ENCODE measurements at regions not wholly inside any gene's neighbourhood (a gene's known extent, or its start where the extent isn't known, plus 50 kb on each side); places are given as distances from the start of the nearest gene placed in this dataset.
"Not testable (repeated sequence)": the region's sequence is repeated elsewhere in the genome, so short reads cannot be mapped to it uniquely, and the experiment has no call there.

DNA sequence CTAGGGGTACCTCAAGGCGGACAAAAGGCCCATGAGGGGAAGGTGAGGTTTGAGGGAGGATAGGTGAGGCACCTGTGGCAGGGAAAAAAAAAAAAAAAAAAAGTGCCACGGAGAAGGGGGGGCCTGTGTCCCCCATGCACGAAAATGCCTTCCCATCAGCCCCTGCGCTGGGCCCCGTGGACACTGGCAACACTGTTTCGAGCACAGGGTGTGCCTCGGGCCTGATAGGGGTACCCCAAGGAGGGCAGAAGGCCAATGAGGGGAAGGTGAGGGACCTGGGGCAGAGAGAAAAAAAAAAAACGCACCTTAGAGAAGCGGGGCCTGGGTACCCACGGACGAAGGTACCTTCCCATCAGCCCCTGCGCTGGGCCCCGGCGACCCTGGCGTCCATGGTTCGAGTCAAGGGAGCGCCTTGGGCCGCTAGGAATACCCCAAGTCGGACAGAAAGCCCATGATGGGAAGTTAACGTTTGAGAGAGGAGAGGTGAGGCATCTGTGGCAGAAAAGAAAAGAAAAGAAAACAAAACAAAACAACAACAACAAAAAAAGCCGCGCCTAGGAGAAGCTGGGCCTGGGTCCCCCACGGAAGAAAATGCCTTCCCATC is 190.0 kb downstream of the POTEM start:
- H3K79me1 ChIP-seq (ENCODE audit: low read depth, low read length); H3K23ac ChIP-seq (ENCODE audit: low read depth, low read length, poor library complexity); H2AK5ac ChIP-seq (ENCODE audit: low read depth, low read length); H3K14ac ChIP-seq (ENCODE audit: low read length); H3K27ac ChIP-seq (replicated peaks; ENCODE audit: low read length); H3K4me1 ChIP-seq (ENCODE audit: control insufficient read depth in 2 of 2, insufficient read depth in 1 of 2, low read depth in 1 of 2, low read length in 2 of 2); H3K27me3 ChIP-seq (ENCODE audit: control insufficient read depth in 3 of 3, insufficient read depth in 3 of 3, low read depth in 1 of 3, low read length in 3 of 3); H3K9me3 ChIP-seq (replicated peaks in 1 of 2; ENCODE audit: control insufficient read depth in 2 of 2, insufficient read depth in 1 of 2, low read depth in 1 of 2, low read length in 2 of 2); H4K8ac ChIP-seq (ENCODE audit: low read depth, low read length); H3K36me3 ChIP-seq (replicated peaks in 1 of 2; ENCODE audit: control insufficient read depth in 2 of 2, insufficient read depth in 2 of 2, low read length in 2 of 2); H3K4me3 ChIP-seq (ENCODE audit: low read length in 2 of 2); H2BK120ac ChIP-seq (ENCODE audit: low read depth, low read length); H2AFZ ChIP-seq (ENCODE audit: low read length); DNase-seq (ENCODE audit: low spot score); H2BK5ac ChIP-seq (ENCODE audit: low read length); H3K4ac ChIP-seq (ENCODE audit: low read length); H3K4me2 ChIP-seq (ENCODE audit: insufficient read depth, low read length, poor library complexity, severe bottlenecking); H3K9ac ChIP-seq (ENCODE audit: low read depth, low read length, poor library complexity); H2BK12ac ChIP-seq (ENCODE audit: low read length); H3K18ac ChIP-seq (ENCODE audit: low read length); H2BK15ac ChIP-seq (ENCODE audit: low read length); H4K91ac ChIP-seq (ENCODE audit: low read depth, low read length, poor library complexity): not testable (repeated sequence)
- WGBS, 2 donors (ENCODE audit: extremely low coverage in 2 of 2, insufficient read length in 2 of 2, insufficient replicate concordance in 1 of 2), result no CpG with 5 or more reads among the region's 23 CpGs

DNA sequence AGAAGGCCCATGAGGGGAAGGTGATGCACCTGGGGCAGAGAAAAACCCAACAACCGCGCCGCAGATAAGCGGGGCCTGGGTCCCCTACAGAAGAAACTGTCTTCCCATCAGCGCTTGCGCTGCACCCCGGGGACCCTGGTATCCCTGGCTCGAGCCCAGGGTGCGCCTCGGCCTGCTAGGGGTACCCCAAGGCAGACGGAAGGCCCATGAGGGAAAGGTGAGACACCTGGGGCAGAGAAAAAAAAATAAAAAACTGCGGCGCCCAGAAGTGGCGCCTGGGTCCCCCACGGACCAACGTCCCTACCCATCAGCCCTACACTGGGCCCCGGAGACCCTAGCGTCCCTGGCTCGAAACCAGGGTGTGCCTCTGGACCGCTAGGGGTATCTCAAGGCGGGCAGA is 190.8 kb downstream of the POTEM start:
- no CpG with 5 or more reads among the region's 21 CpGs for WGBS, 2 donors (ENCODE audit: extremely low coverage in 2 of 2, insufficient read length in 2 of 2, insufficient replicate concordance in 1 of 2)

DNA sequence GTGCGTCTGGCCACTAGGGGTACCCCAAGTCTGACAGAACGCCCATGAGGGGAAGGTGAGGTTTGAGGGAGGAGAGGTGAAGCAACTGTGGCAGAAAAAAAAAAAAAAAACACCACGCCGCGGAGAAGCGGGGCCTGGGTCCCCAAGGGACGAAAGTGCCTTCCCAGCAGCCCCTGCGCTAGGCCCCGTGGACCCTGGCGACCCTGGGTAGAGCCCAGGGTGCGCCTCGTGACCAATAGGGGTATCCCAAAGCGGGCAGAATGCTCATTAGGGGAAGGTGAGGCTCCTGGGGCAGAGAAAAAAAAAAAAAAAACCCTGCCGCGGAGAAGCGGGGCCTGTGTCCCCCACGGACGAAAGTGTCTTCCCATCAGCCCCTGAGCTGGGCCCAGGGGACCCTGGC is 191.4 kb downstream of the POTEM start:
- not testable (repeated sequence) for H2AK5ac ChIP-seq (ENCODE audit: low read depth, low read length); H2BK12ac ChIP-seq (ENCODE audit: low read length); H3K9me3 ChIP-seq (replicated peaks in 1 of 2; ENCODE audit: control insufficient read depth in 2 of 2, insufficient read depth in 1 of 2, low read depth in 1 of 2, low read length in 2 of 2); H4K8ac ChIP-seq (ENCODE audit: low read depth, low read length); DNase-seq (ENCODE audit: low spot score); H3K4me3 ChIP-seq (ENCODE audit: low read length in 2 of 2); H3K36me3 ChIP-seq (replicated peaks in 1 of 2; ENCODE audit: control insufficient read depth in 2 of 2, insufficient read depth in 2 of 2, low read length in 2 of 2); H3K4me2 ChIP-seq (ENCODE audit: insufficient read depth, low read length, poor library complexity, severe bottlenecking); H2AFZ ChIP-seq (ENCODE audit: low read length); H2BK15ac ChIP-seq (ENCODE audit: low read length); H3K27ac ChIP-seq (replicated peaks; ENCODE audit: low read length); H3K4ac ChIP-seq (ENCODE audit: low read length); H3K14ac ChIP-seq (ENCODE audit: low read length); H2BK120ac ChIP-seq (ENCODE audit: low read depth, low read length); H4K91ac ChIP-seq (ENCODE audit: low read depth, low read length, poor library complexity); H3K79me1 ChIP-seq (ENCODE audit: low read depth, low read length); H3K9ac ChIP-seq (ENCODE audit: low read depth, low read length, poor library complexity); H3K18ac ChIP-seq (ENCODE audit: low read length); H3K27me3 ChIP-seq (ENCODE audit: control insufficient read depth in 3 of 3, insufficient read depth in 3 of 3, low read depth in 1 of 3, low read length in 3 of 3); H3K4me1 ChIP-seq (ENCODE audit: control insufficient read depth in 2 of 2, insufficient read depth in 1 of 2, low read depth in 1 of 2, low read length in 2 of 2); H3K23ac ChIP-seq (ENCODE audit: low read depth, low read length, poor library complexity); H2BK5ac ChIP-seq (ENCODE audit: low read length)
- WGBS, 2 donors (ENCODE audit: extremely low coverage in 2 of 2, insufficient read length in 2 of 2, insufficient replicate concordance in 1 of 2), result no CpG with 5 or more reads among the region's 18 CpGs

More for the DNA sequence above, 190.8 kb downstream of the POTEM start:
- H3K27me3 ChIP-seq (ENCODE audit: control insufficient read depth in 3 of 3, insufficient read depth in 3 of 3, low read depth in 1 of 3, low read length in 3 of 3); H3K27ac ChIP-seq (replicated peaks; ENCODE audit: low read length); H2AFZ ChIP-seq (ENCODE audit: low read length); H3K14ac ChIP-seq (ENCODE audit: low read length); H3K4me1 ChIP-seq (ENCODE audit: control insufficient read depth in 2 of 2, insufficient read depth in 1 of 2, low read depth in 1 of 2, low read length in 2 of 2); H3K79me1 ChIP-seq (ENCODE audit: low read depth, low read length); H2BK12ac ChIP-seq (ENCODE audit: low read length); H3K4me3 ChIP-seq (ENCODE audit: low read length in 2 of 2); H3K36me3 ChIP-seq (replicated peaks in 1 of 2; ENCODE audit: control insufficient read depth in 2 of 2, insufficient read depth in 2 of 2, low read length in 2 of 2); H2BK15ac ChIP-seq (ENCODE audit: low read length); H4K8ac ChIP-seq (ENCODE audit: low read depth, low read length); H3K9me3 ChIP-seq (replicated peaks in 1 of 2; ENCODE audit: control insufficient read depth in 2 of 2, insufficient read depth in 1 of 2, low read depth in 1 of 2, low read length in 2 of 2); H3K9ac ChIP-seq (ENCODE audit: low read depth, low read length, poor library complexity); H3K4ac ChIP-seq (ENCODE audit: low read length); H3K23ac ChIP-seq (ENCODE audit: low read depth, low read length, poor library complexity); DNase-seq (ENCODE audit: low spot score); H3K4me2 ChIP-seq (ENCODE audit: insufficient read depth, low read length, poor library complexity, severe bottlenecking); H4K91ac ChIP-seq (ENCODE audit: low read depth, low read length, poor library complexity); H2BK120ac ChIP-seq (ENCODE audit: low read depth, low read length); H2AK5ac ChIP-seq (ENCODE audit: low read depth, low read length); H2BK5ac ChIP-seq (ENCODE audit: low read length); H3K18ac ChIP-seq (ENCODE audit: low read length): not testable (repeated sequence)

DNA sequence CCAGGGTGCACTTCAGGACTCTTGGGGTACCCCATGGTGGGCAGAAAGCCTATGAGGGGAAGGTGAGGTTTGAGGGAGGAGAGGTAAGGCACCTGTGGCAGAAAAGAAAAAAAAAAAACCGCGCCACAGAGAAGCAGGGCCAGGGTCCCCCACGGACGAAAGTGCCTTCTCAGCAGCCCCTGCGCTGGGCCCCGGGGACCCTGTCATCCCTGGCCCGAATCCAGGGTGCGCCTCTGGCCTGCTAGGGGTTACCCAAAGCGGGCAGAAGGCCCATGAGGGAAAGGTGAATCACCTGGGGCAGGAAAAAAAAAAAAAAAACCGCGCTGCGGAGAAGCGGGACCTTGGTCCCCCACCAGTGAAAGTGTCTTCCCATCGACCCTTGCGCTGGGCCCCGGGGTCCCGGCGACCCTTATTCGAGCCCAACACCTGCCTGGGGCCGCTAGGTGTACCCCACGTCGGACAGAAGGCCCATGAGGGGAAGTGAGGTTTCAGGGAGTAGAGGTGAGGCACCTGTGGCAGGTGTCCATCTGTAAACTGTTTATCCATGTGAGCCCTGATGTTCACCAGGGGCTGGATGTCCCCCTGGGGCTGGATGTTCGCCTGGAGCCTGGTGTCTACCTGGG is 191.9 kb downstream of the POTEM start:
- not testable (repeated sequence) for H2BK15ac ChIP-seq (ENCODE audit: low read length); H2BK12ac ChIP-seq (ENCODE audit: low read length); H3K27ac ChIP-seq (replicated peaks; ENCODE audit: low read length); H2AK5ac ChIP-seq (ENCODE audit: low read depth, low read length); H3K79me1 ChIP-seq (ENCODE audit: low read depth, low read length); H3K9ac ChIP-seq (ENCODE audit: low read depth, low read length, poor library complexity); H4K8ac ChIP-seq (ENCODE audit: low read depth, low read length); H2BK120ac ChIP-seq (ENCODE audit: low read depth, low read length); H4K91ac ChIP-seq (ENCODE audit: low read depth, low read length, poor library complexity); H3K36me3 ChIP-seq (replicated peaks in 1 of 2; ENCODE audit: control insufficient read depth in 2 of 2, insufficient read depth in 2 of 2, low read length in 2 of 2); H3K27me3 ChIP-seq (ENCODE audit: control insufficient read depth in 3 of 3, insufficient read depth in 3 of 3, low read depth in 1 of 3, low read length in 3 of 3); H3K4me1 ChIP-seq (ENCODE audit: control insufficient read depth in 2 of 2, insufficient read depth in 1 of 2, low read depth in 1 of 2, low read length in 2 of 2); H3K18ac ChIP-seq (ENCODE audit: low read length); H3K4me3 ChIP-seq (ENCODE audit: low read length in 2 of 2); H3K9me3 ChIP-seq (replicated peaks in 1 of 2; ENCODE audit: control insufficient read depth in 2 of 2, insufficient read depth in 1 of 2, low read depth in 1 of 2, low read length in 2 of 2); H2AFZ ChIP-seq (ENCODE audit: low read length); DNase-seq (ENCODE audit: low spot score); H3K14ac ChIP-seq (ENCODE audit: low read length); H2BK5ac ChIP-seq (ENCODE audit: low read length); H3K4ac ChIP-seq (ENCODE audit: low read length); H3K23ac ChIP-seq (ENCODE audit: low read depth, low read length, poor library complexity); H3K4me2 ChIP-seq (ENCODE audit: insufficient read depth, low read length, poor library complexity, severe bottlenecking)
- no CpG with 5 or more reads among the region's 23 CpGs for WGBS, 2 donors (ENCODE audit: extremely low coverage in 2 of 2, insufficient read length in 2 of 2, insufficient replicate concordance in 1 of 2)
